Fibroblast of pulmonary artery (primary cell): ENCODE measurements at regions not wholly inside any gene's neighbourhood (a gene's known extent, or its start where the extent isn't known, plus 50 kb on each side); places are given as distances from the start of the nearest gene placed in this dataset.

Experiments used
- DNase-seq: peaks from one replicate; pipeline ENCODE4 v3.0.0-alpha.2; 2010; ENCODE audit warnings: low read depth
- H3K4me3 ChIP-seq: replicated peaks from 2 replicates; pipeline ENCODE4 v1.5.1; 2011; ENCODE audit warnings: low read depth, mild to moderate bottlenecking, control low read depth, low read length, moderate library complexity
- CTCF ChIP-seq: IDR thresholded peaks from 2 replicates; pipeline ENCODE4 v1.5.1; 2011; ENCODE audit warnings: mild to moderate bottlenecking, control low read depth, low read length, inconsistent platforms; ENCODE audit errors: missing control alignments

GRCh38 chr16:88312732-88313131 lies 70.0 kb upstream of the ZNF469 start:
- no peak for TF ChIP-seq CTCF
- H3K4me3 ChIP-seq = no peak overlapping the region
- DNase-seq = no peak

- DNase-seq = no peak
- H3K4me3 ChIP-seq = no peak overlapping the region
- no peak for TF ChIP-seq CTCF
Observed at GRCh38 chr16:88314991-88315542, 67.7 kb upstream of the ZNF469 start.

GRCh38 chr16:88315543-88316105 lies 67.1 kb upstream of the ZNF469 start:
- no peak overlapping the region for H3K4me3 ChIP-seq
- TF ChIP-seq CTCF = no peak
- peak; percentile 63 for DNase-seq

- no peak for TF ChIP-seq CTCF
- DNase-seq = no peak
- no peak overlapping the region for H3K4me3 ChIP-seq
Observed at GRCh38 chr16:88316151-88316550, 66.6 kb upstream of the ZNF469 start.

- H3K4me3 ChIP-seq = no peak overlapping the region
- DNase-seq = no peak
- TF ChIP-seq CTCF = no peak
Observed at GRCh38 chr16:88316941-88317612, 65.7 kb upstream of the ZNF469 start.

GRCh38 chr16:88317613-88317965 lies 65.2 kb upstream of the ZNF469 start:
- no peak for TF ChIP-seq CTCF
- DNase-seq = peak; percentile 72
- H3K4me3 ChIP-seq = no peak overlapping the region

GRCh38 chr16:88318051-88318450 lies 64.7 kb upstream of the ZNF469 start:
- H3K4me3 ChIP-seq = no peak overlapping the region
- no peak for TF ChIP-seq CTCF
- no peak for DNase-seq
